CD4-positive, alpha-beta T cell treated with Interleukin-21 for 1 hour (primary cell): ENCODE measurements at regions not wholly inside any gene's neighbourhood (a gene's known extent, or its start where the extent isn't known, plus 50 kb on each side); places are given as distances from the start of the nearest gene placed in this dataset.

Source experiments
- DNase-seq: peaks from one replicate; pipeline ENCODE4 v3.0.0-alpha.2; 2020

DNA sequence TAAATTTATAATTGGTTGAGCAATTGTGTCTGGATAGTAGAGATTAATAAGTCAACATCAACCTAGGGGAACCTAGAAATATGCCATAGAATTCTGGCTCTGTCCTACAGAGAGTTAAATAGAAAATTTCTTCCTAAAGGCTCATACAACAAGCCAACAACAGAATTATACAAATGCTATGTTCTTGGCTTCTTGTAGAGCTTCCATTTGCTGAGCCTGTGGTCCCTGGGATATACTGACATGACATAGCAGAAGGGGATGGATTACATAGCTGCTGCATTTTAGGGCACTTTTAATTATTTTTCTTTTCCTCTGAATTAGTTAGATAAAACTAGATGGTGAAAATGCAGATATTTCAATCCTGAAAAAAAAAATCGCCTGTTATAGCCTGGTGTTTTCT, 95.5 kb upstream of the ST6GAL2 start:
- DNase-seq = no peak

DNA sequence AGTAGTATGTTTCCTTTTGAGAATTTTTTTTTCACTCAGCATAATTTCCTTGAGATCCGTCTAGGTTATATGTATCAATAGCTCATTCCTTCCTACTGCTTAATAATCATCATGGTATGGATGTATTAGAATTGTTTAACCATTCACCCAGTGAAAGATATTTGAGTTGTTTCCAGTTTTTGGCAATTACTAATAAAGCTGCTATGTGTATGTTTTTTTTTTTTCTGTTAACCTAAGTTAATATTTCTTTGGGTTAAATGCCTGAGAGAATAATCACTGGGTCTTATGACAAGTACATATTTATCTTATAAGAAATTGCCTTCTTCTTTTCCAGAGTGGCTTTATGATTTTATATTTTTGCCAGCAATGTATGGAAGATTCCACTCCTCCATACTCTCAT, 96.4 kb upstream of the ST6GAL2 start:
- DNase-seq = no peak

DNA sequence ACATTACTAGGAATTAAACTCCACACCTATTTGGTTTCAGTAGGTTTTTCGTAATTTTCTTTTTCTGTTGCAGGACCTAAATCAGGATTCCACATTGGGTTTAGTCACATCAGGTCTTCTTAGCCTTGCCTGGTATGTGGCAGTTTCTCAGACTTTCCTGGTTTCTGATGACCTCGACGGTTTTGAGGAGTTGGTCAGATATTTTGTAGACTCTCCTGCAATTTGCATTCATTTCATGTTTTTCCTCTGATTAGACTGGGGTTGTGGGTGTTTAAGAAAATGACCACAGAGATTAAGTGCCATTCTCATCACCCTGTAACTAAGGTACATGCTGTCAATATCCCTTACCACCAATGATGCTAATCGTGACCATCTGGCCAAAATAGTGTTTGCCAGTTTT, 97.3 kb upstream of the ST6GAL2 start:
- DNase-seq = no peak

DNA sequence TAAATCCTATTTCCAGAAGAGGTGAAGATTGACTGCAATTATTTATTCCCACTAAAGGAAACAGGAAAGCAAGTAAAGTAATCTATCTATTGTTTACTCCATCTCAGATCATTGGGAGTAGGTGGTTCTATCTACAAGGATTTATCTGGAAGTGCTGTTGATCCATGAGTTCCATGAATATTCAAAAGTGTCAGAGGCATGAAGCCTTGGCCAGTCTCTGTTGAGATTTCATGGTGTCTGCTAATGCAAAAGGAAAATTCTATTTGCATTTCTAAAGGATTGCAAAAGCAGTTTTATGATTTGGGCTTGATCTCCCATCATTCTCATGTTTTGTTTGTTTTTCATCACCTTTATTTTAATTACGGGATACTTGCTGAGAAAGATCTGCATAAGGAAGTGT, 102.4 kb upstream of the ST6GAL2 start:
- DNase-seq = no peak

DNA sequence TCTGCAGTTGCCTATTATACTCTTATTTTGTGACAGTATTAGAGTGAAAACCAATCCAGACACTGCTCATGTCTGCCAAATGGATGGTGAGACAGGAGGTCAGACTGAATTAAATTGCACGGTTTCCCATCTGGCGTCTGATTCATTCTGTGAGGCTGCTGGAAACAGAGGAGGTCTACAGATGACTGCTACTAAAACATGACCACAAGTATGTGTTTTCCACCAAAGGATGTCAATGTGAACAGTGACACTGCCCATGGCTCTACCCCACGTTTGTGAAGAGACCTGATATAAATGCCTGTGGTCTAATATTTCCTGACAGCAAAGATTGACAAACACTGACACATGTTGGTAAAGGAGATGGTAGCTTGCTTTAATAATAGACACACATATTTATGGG, 104.3 kb upstream of the ST6GAL2 start:
- no peak for DNase-seq

DNA sequence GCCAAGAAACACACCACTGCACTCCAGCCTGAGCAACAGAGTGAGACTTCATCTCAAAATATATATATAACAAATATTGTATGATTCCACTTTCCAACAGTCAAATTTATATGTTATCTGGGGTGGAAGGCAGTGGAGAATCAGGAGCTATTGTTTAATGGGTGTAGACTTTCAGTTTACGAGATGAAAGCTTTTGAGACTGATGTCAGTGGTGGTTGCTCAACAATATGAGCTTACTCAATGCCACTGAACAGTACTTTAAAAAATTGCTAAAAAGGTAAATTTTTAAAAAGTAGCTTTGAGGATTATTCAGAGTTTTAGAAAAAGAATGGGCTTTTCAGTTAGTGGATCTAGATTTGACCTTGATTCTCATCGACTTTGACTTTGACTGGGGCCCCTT, 105.9 kb upstream of the ST6GAL2 start:
- no peak for DNase-seq

DNA sequence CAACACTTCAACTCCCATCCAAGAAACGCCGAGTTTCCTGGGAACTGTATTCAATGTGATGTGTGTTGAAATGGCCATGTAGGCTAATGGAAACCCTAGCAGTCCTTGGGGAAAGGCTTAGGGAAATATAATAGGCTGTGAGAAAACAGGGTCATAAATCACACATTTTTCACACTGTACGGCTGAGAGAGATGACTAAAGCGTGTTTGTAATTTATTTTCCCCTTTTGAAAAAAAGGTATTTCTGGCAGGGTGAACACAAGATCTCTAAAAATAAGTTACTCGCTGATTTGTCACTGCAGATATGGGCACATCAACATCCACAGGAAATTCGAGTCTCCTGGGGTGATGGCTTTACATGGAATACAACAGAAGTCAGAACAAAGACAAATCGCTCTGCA, 109.6 kb upstream of the ST6GAL2 start:
- DNase-seq = no peak

- no peak for DNase-seq
Observed at GRCh38 chr2:106996171-106996769, 110.3 kb upstream of the ST6GAL2 start.

DNA sequence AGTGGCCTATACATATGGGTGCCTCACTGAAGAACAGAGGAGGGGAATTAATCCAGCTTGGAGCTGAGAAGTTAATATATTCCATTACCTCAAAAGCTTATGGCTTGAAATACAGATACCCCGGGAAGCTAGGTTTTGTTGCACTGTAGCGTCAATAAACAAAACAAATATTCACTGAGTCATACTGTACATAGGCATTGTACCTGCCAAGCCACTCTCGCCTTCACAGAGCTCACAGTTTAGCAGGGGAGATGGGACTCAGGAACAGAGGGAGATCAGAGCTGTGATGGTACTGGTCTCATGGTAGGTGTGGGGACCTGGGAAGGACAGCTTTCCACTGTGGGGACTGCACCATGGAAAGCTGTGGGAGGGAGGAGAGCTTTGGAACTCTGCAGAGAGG, 111.2 kb upstream of the ST6GAL2 start:
- DNase-seq = no peak

GRCh38 chr2:107001062-107001461, 115.1 kb upstream of the ST6GAL2 start:
- no peak for DNase-seq

GRCh38 chr2:107001551-107001950, 115.6 kb upstream of the ST6GAL2 start:
- DNase-seq = no peak

GRCh38 chr2:107001964-107002696, 116.2 kb upstream of the ST6GAL2 start:
- no peak for DNase-seq

DNA sequence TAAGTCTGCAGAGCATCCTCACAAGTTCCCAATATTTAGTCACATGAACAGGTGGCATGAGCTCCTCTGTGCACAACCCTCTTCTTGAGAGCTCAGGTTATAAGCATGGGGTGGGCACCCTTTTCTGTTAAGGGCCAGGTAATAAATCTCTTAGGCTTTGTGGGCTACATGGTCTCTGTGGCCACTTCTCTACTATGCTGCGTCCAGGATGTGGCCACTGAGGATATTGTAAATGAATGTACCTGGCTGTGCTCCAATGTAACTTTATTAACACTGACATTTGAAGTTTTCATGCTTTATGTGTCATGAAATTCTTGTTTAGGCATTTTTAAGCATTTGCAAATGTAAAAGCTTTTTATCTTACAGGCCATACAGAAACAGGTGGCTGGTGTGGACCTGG, 116.8 kb upstream of the ST6GAL2 start:
- no peak for DNase-seq

- no peak for DNase-seq
Observed at GRCh38 chr2:107005853-107006252, 119.9 kb upstream of the ST6GAL2 start.

DNA sequence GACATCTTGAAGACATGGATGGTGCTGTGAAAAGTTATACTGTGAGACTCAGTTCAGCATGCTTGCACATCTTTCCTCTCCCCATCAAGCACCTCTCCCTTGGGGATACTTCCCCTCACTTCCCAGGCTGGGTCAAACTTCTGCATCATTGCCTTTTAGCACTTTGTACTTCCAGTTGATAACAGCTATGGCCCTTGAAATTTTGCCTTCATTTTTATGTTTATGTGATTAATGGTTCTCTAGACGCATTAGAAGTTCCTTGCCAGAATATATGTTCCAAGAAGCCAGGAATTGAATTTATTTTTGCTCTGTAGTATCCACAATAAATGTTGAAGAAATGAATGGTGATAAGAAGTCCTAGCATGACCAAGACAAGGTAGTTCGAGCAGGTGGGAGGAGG, 120.9 kb upstream of the ST6GAL2 start:
- DNase-seq = no peak

DNA sequence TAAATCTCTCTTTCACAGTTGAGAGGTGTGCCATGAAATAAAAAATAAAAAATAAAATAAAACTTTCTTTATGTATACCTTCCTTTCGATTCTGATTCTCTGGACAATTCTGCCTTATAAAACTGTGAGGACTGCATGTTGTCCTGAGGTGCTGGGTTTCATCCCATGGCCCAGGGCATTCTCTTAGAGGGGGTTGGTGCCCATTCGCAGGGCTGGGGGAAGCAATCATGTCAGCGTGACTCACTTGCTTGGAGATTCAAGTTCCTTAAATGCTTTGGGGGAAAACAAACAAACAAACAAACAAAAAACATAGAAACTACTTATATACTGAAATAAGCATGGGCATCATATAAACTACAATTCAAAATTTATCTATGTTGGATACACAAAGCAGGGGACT, 122.0 kb upstream of the ST6GAL2 start:
- DNase-seq = no peak

DNA sequence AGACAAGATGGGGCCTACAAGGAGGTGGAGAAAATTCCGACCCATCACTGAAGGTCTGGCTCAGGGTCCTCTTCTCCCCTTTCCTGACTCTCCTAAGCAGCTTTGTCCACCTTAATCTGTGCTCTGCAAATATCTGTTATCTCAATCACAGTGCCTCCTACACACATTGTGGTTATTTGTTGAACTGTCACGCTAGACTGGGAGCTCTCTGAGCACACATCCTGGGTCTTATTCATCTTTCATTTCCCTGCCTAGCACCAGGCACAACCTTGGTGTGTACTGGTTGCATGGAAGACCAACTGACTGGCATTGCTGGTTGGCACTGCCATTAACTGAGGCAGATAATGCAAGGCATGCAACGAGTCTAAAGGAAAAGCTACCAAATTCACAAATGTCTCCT, 122.9 kb upstream of the ST6GAL2 start:
- no peak for DNase-seq

DNA sequence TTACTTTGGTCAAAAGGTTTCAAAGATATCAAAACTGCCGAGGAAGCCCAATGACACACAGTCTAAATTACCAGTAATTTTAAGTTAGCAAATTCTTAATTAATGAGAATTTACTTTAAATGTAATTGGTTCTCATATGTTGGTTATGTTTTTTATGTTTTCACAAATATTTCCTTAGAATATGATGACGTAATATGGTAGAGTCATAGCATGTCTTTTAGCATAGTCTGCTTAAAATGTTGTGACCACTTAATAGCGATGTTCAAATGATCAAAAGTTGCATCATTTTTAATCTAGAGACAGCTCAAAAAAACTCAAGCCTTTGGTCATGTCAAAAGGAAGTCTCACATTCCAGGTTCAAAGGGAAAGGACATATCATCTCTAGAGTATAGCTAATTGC, 123.3 kb upstream of the ST6GAL2 start:
- no peak for DNase-seq

DNA sequence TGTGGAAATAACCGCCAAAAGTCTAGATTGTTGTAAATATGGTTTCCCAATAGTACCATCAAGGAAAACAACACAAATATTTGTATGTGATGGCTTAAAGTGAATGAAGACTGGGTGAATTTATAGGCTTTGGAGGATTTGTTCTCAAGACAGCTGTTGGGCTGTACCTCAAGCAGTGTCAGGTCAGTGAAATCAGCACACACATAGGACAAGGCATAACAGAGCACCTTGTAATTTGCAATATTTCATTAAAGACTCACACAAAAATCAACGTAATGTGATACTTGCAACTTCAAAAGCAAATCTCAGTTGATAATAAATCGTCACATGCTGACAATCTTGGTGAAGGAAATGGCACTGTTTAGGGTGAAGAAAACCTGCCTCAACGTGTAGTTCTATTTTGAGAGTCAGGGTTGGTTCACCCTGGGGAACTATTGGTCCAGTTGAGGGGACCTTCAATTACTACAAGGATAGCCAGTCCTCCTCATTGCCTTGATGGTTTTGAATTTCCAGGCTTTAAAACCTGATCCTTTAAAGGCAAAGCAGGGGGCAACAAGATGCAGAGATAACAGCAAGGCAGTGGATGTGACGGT, 126.8 kb upstream of the ST6GAL2 start:
- no peak for DNase-seq

GRCh38 chr2:107013884-107014283, 127.9 kb upstream of the ST6GAL2 start:
- no peak for DNase-seq

- DNase-seq = no peak
Observed at GRCh38 chr2:107018366-107018765, 132.4 kb upstream of the ST6GAL2 start.

- no peak for DNase-seq
Observed at GRCh38 chr2:107020392-107020791, 134.4 kb upstream of the ST6GAL2 start.

- no peak for DNase-seq
Observed at GRCh38 chr2:107024269-107024668, 138.3 kb upstream of the ST6GAL2 start.

- no peak for DNase-seq
Observed at GRCh38 chr2:107025291-107025857, 139.4 kb upstream of the ST6GAL2 start.
